Kidney epithelial cell (primary cell): ENCODE measurements at regions not wholly inside any gene's neighbourhood (a gene's known extent, or its start where the extent isn't known, plus 50 kb on each side); places are given as distances from the start of the nearest gene placed in this dataset.

Source experiments
- DNase-seq: peaks from one replicate; pipeline ENCODE4 v3.0.0-alpha.2; 2010; ENCODE audit warnings: low read depth
- H3K27me3 ChIP-seq: 2 replicates; pipeline ENCODE4 v1.6.0; 2011; ENCODE audit warnings: low read length; ENCODE audit not compliant: control insufficient read depth, insufficient read depth
- H3K36me3 ChIP-seq: 2 replicates; pipeline ENCODE4 v1.5.1; 2011; ENCODE audit warnings: low read length; ENCODE audit not compliant: control insufficient read depth, insufficient read depth
- H3K4me3 ChIP-seq: 2 replicates; pipeline ENCODE4 v1.5.1; 2011; ENCODE audit warnings: low read depth, mild to moderate bottlenecking, control low read depth, low read length
- CTCF ChIP-seq: IDR thresholded peaks from 2 replicates; pipeline ENCODE4 v1.5.1; 2011; ENCODE audit warnings: mild to moderate bottlenecking, moderate library complexity, low read length, control low read depth, inconsistent platforms; ENCODE audit not compliant: insufficient read depth, poor library complexity, severe bottlenecking

- DNase-seq = no peak
- no peaks in the 10 kb centered on the region for H3K27me3 ChIP-seq
- no peaks in the 10 kb centered on the region for H3K36me3 ChIP-seq
- no peak for TF ChIP-seq CTCF
- H3K4me3 ChIP-seq = no peak overlapping the region
Measured at GRCh38 chr1:67991546-67991945, 58.9 kb downstream of the DIRAS3 start.

DNA sequence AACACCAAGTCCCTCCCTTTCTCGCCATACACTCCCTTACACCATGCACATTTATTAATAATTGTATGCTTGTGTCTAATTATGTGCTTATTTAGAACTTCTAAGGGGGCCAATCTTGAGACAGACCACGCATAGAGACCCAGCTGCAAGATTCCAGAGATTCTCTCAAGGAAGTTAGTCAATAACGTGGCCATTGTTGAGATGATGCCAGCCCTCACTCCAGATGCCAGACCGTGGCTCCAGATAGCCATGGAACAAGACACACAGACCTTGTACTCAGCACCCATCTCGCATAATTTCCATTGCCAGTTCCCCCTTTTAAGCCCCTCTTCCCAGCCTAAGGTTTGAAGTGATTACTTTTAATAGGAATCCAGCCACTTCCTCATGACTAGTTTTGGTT is 62.4 kb downstream of the DIRAS3 start:
- no peak for DNase-seq
- Histone ChIP-seq H3K27me3 (no peaks in the 10 kb centered on the region), H3K36me3 (no peaks in the 10 kb centered on the region), H3K4me3 (no peak overlapping the region)
- no peak for TF ChIP-seq CTCF

DNA sequence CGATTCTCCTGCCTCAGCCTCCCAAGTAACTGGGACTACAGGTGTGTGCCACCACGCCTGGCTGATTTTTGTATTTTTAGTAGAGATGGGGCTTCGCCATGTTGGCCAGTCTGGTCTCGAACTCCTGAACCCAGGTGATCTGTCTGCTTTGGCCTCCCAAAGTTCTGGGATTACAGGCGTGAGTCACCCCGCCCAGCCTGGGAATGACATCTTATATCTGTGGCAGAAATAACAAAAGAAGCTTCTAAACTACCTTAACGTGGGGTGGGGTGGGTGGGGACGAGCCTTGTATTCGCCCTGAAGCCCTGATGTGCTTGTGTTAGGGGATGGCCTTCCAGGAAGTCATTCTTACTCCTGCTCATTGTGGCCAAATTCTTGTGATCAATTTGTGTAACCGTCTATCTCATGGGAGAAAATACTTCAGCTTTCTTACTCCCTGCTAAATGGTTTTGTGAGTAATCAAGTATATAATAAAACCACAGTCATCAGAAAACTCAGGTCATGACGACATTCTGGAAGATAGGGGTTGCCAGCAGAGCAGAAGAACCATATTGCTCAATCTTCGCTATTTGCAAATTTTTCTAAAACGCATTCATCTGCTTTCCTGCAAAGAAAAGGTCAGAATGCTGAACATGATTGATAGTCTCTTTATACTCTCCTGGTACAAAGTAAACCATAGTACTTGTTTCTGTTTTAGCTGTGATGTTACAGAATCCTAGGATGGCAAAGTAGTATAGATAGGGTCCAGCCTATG is 63.2 kb downstream of the DIRAS3 start:
- no peaks in the 10 kb centered on the region for H3K27me3 ChIP-seq
- TF ChIP-seq CTCF = no peak
- H3K36me3 ChIP-seq = no peaks in the 10 kb centered on the region
- H3K4me3 ChIP-seq = no peak overlapping the region
- DNase-seq = no peak

GRCh38 chr1:67983867-67984266 is 66.6 kb downstream of the DIRAS3 start:
- no peak for DNase-seq
- Histone ChIP-seq H3K36me3 (no peaks in the 10 kb centered on the region), H3K27me3 (no peaks in the 10 kb centered on the region), H3K4me3 (no peak overlapping the region)
- no peak for TF ChIP-seq CTCF

DNA sequence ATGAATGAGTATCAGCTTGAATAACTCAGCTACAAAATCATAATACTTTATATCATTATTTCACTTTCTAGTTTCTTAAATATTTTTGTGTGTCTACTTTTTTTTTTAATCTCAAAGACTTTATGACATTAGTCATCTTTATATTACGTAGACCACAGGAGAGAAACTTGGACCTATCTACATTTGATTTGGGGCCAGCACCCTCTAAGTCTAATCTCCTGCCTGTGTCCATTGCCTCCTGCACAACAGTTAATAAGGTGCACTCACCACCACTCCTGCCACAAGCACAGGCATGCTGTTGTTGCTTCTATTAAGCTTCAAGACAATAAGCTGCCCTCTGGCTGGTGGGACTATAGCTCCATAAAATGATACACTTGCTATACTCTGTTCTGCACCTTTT is 70.4 kb downstream of the DIRAS3 start:
- Histone ChIP-seq H3K27me3 (no peaks in the 10 kb centered on the region), H3K36me3 (no peaks in the 10 kb centered on the region), H3K4me3 (no peak overlapping the region)
- no peak for DNase-seq
- no peak for TF ChIP-seq CTCF

- Histone ChIP-seq H3K27me3 (no peaks in the 10 kb centered on the region), H3K4me3 (no peak overlapping the region), H3K36me3 (no peaks in the 10 kb centered on the region)
- DNase-seq = no peak
- no peak for TF ChIP-seq CTCF
Measured at GRCh38 chr1:67979532-67979931, 70.9 kb downstream of the DIRAS3 start.
